ENCODE measurements at regions not wholly inside any gene's neighbourhood (a gene's known extent, or its start where the extent isn't known, plus 50 kb on each side); places are given as distances from the start of the nearest gene placed in this dataset.

GRCh38 chr2:57402096-57402495 lies 644.5 kb upstream of the VRK2 start:
- no peaks in the 10 kb centered on the region for H3K27me3 ChIP-seq (ENCODE audit: insufficient read depth, low read length)
- H3K4me1 Mint-ChIP-seq, result peaks cover under 1 to 2% of the 10 kb centered on the region in 2 experiments; a peak in 3 of 4 replicates
- H4K20me1 ChIP-seq (ENCODE audit: control insufficient read depth, insufficient read depth, insufficient read length), result no peaks in the 10 kb centered on the region
- no peak overlapping the region for H4K91ac ChIP-seq (ENCODE audit: insufficient read length, low read depth, low read length)
- no peak overlapping the region for H3K4ac ChIP-seq (ENCODE audit: low read depth, low read length)
- H3K4me3 Mint-ChIP-seq, result no peak overlapping the region
- DNase-seq, result no peak
- peaks cover 2% of the 10 kb centered on the region; the same call in 1 of the 2 replicates for H3K27me3 Mint-ChIP-seq (ENCODE audit: low read depth)
- no peak overlapping the region for H2BK15ac ChIP-seq (ENCODE audit: low read depth, low read length)
- TF ChIP-seq CTCF (conservative IDR thresholded peaks at IDR 0.05), result no peak
- H2BK120ac ChIP-seq (ENCODE audit: low read depth, low read length, poor library complexity, severe bottlenecking), result no peak overlapping the region
- H3K9me3 Mint-ChIP-seq, result no peaks in the 10 kb centered on the region; a peak in 1 of 5 replicates
- no peak overlapping the region for H3K27ac Mint-ChIP-seq
- no peak overlapping the region for H2BK5ac ChIP-seq (ENCODE audit: insufficient read length, low read length)
- H3K9me3 ChIP-seq (ENCODE audit: control insufficient read depth, low read depth, low read length), result no peaks in the 10 kb centered on the region
- no peak overlapping the region for H4K5ac ChIP-seq (ENCODE audit: insufficient read length, low read depth, low read length)
- H3K14ac ChIP-seq (ENCODE audit: insufficient read depth, low read length), result no peak overlapping the region
- no peak overlapping the region for H3K4me2 ChIP-seq (ENCODE audit: insufficient read depth, insufficient read length, low read length)
- no peak overlapping the region for H3K23ac ChIP-seq (ENCODE audit: insufficient read length, low read depth, low read length)
- peaks cover 0 to 1% (median 0%) of the 10 kb centered on the region in 3 experiments; a peak in 1 of 7 replicates for H3K36me3 Mint-ChIP-seq (ENCODE audit: insufficient read depth in 1 of 3, low read depth in 3 of 3)
- H3T11ph ChIP-seq (ENCODE audit: low read length), result no peak overlapping the region
- H3K4me1 ChIP-seq (ENCODE audit: insufficient read depth, low read length), result no peaks in the 10 kb centered on the region
- no CpG with 5 or more reads among the region's 2 CpGs for WGBS (ENCODE audit: extremely low coverage, insufficient read length, low lambda C conversion rate)
- H3K18ac ChIP-seq (ENCODE audit: insufficient read length, low read depth, low read length), result no peak overlapping the region
- no peak overlapping the region for H2BK12ac ChIP-seq (ENCODE audit: insufficient read length, low read depth, low read length)
- no peak overlapping the region for H3K56ac ChIP-seq (ENCODE audit: insufficient read length, low read depth, low read length)
- no peak overlapping the region for H3K27ac ChIP-seq (ENCODE audit: insufficient read length, low read depth, low read length)
- no peak overlapping the region for H2BK20ac ChIP-seq (ENCODE audit: low read depth, low read length, poor library complexity, severe bottlenecking)
- H3K79me2 ChIP-seq (ENCODE audit: insufficient read depth, low read length), result no peaks in the 10 kb centered on the region
- no peaks in the 10 kb centered on the region for H3K79me1 ChIP-seq (ENCODE audit: insufficient read depth, low read depth, low read length, poor library complexity, severe bottlenecking)
- H3K23me2 ChIP-seq (ENCODE audit: insufficient read length, low read depth, low read length, poor library complexity, severe bottlenecking), result no peaks in the 10 kb centered on the region
- H2AK5ac ChIP-seq (ENCODE audit: insufficient read length, low read length), result no peak overlapping the region
- H2AFZ ChIP-seq (ENCODE audit: low read length), result no peak overlapping the region
- no peak overlapping the region for H4K8ac ChIP-seq (replicated peaks; ENCODE audit: insufficient read length, low read depth, low read length)
- no peak overlapping the region for H3K9ac ChIP-seq (ENCODE audit: extremely low read depth, insufficient read length, low read length)

All from H9 (cell line).